ENCODE measurements at regions not wholly inside any gene's neighbourhood (a gene's known extent, or its start where the extent isn't known, plus 50 kb on each side); places are given as distances from the start of the nearest gene placed in this dataset.

DNA sequence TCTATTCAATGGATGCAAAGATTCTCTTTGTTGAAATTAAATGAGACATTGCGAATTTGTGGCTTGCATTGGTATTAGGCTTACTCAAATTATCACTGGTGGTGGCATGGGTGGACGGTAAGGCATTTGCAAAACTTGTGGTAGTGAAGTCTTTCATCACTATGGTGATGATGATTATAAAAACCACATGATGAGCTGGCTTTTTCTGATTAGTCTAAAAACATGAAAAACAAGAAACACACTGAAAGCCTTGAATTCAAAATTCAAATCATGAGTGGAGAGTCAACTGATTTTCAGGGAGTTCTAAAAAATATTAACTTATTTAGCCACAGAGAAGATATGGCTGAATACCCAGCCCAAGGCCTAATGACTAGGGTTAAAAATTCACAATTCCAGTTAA lies 99.8 kb upstream of the HGF start:
- H3K9me3 ChIP-seq: no peaks in the 10 kb centered on the region
- DNase-seq (ENCODE audit: low read depth in 1 of 2, low spot score in 1 of 2): no peak
- ChIA-PET CTCF (no interaction called here), POLR2A (no interaction called here)
- no peak overlapping the region for H3K4me2 ChIP-seq
- no peak for ATAC-seq
- TF ChIP-seq JUNB (IDR thresholded peaks at IDR 0.05) (no peak), SREBF2 (IDR thresholded peaks at IDR 0.05) (no peak), CHD4 (IDR thresholded peaks at IDR 0.05; ENCODE audit: borderline replicate concordance) (no peak), MAZ (IDR thresholded peaks at IDR 0.05; ENCODE audit: borderline replicate concordance, low read depth, low read length) (no peak), ZFP36 (IDR thresholded peaks at IDR 0.05; ENCODE audit: borderline replicate concordance, partially characterized antibody) (no peak), ESRRA (IDR thresholded peaks at IDR 0.05; ENCODE audit: borderline replicate concordance, low read length) (no peak)
- TF ChIP-seq, protein P1, sequence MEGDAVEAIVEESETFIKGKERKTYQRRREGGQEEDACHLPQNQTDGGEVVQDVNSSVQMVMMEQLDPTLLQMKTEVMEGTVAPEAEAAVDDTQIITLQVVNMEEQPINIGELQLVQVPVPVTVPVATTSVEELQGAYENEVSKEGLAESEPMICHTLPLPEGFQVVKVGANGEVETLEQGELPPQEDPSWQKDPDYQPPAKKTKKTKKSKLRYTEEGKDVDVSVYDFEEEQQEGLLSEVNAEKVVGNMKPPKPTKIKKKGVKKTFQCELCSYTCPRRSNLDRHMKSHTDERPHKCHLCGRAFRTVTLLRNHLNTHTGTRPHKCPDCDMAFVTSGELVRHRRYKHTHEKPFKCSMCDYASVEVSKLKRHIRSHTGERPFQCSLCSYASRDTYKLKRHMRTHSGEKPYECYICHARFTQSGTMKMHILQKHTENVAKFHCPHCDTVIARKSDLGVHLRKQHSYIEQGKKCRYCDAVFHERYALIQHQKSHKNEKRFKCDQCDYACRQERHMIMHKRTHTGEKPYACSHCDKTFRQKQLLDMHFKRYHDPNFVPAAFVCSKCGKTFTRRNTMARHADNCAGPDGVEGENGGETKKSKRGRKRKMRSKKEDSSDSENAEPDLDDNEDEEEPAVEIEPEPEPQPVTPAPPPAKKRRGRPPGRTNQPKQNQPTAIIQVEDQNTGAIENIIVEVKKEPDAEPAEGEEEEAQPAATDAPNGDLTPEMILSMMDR (IDR thresholded peaks at IDR 0.05): no peak
- TF ChIP-seq, protein P2, sequence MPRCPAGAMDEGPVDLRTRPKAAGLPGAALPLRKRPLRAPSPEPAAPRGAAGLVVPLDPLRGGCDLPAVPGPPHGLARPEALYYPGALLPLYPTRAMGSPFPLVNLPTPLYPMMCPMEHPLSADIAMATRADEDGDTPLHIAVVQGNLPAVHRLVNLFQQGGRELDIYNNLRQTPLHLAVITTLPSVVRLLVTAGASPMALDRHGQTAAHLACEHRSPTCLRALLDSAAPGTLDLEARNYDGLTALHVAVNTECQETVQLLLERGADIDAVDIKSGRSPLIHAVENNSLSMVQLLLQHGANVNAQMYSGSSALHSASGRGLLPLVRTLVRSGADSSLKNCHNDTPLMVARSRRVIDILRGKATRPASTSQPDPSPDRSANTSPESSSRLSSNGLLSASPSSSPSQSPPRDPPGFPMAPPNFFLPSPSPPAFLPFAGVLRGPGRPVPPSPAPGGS (IDR thresholded peaks at IDR 0.05): no peak
- no peak for FAIRE-seq
- no peak overlapping the region for H3K4me3 ChIP-seq
- no peak overlapping the region for H3K27ac ChIP-seq
- 74% methylated on average over 2 of the region's 2 CpGs for WGBS (ENCODE audit: missing lambda C conversion rate)
- H3K4me1 ChIP-seq: no peaks in the 10 kb centered on the region

DNA sequence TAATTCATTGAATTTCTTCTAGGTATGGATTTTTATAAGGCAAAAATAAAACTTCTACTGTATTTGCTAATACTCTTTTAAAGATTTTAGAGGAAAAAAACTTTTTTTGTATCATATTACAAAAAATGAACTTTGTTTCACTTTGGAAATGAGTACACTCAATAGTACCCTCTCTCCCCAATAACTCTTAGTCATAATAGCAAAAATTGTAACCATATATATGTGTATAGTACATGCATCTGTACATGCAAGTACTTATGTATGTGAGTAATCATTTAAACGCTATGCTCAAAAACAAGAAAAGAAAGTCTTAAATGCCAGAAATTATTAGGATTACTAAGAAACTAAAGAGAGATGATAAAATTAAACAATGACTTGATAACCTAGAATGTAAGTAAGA lies 95.9 kb upstream of the HGF start:
- no peak overlapping the region for H3K27ac ChIP-seq
- TF ChIP-seq HOXB5 (CRISPR knock-in tag; IDR thresholded peaks at IDR 0.05) (no peak), HEYL (CRISPR knock-in tag; IDR thresholded peaks at IDR 0.05) (no peak), CHD2 (IDR thresholded peaks at IDR 0.05; ENCODE audit: low read length, partially characterized antibody) (no peak), RAD21 (conservative IDR thresholded peaks at IDR 0.05 in 1 of 2, IDR thresholded peaks at IDR 0.05 in 1 of 2) (no peak), RARB (CRISPR knock-in tag; IDR thresholded peaks at IDR 0.05) (no peak), HOXA7 (CRISPR knock-in tag; IDR thresholded peaks at IDR 0.05) (no peak), EHMT2 (IDR thresholded peaks at IDR 0.05; ENCODE audit: low read depth) (no peak), MAZ (IDR thresholded peaks at IDR 0.05; ENCODE audit: borderline replicate concordance, low read depth, low read length) (no peak), HDAC2 (IDR thresholded peaks at IDR 0.05) (no peak), ZC3H11A (IDR thresholded peaks at IDR 0.05) (no peak), RFX5 (IDR thresholded peaks at IDR 0.05) (no peak), ZNF302 (CRISPR knock-in tag; IDR thresholded peaks at IDR 0.05) (no peak), CBX8 (IDR thresholded peaks at IDR 0.05) (no peak)
- TF ChIP-seq, protein P2 (IDR thresholded peaks at IDR 0.05): no peak
- H3K9me3 ChIP-seq: no peaks in the 10 kb centered on the region
- no peak overlapping the region for H3K4me2 ChIP-seq
- ATAC-seq (no peak), FAIRE-seq (no peak), DNase-seq (ENCODE audit: low read depth in 1 of 2, low spot score in 1 of 2) (no peak)
- WGBS (ENCODE audit: missing lambda C conversion rate): 83% methylated on average over 1 of the region's 1 CpG
- ChIA-PET CTCF (no interaction called here), POLR2A (no interaction called here)
- H3K4me1 ChIP-seq: no peaks in the 10 kb centered on the region
- H3K4me3 ChIP-seq: no peak overlapping the region

DNA sequence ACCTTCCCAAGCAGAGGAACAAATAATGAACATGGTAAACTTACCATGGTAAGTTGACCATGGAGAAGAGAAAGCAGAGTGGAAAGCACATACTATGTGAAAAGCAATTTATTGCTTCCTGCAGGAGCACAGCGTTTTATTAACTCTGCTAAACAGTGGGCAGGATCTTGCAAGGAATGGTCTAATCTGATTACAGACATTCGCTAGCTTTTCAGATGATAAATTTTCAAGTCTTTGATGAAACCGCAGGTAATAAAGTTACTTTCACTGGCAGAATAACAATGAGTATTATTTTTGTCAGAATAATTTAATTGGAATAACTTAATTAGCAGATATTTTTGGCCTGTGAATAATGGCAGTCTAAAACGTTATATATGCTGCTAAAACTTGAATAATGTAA lies 89.6 kb upstream of the HGF start:
- Histone ChIP-seq H3K4me3 (no peak overlapping the region), H3K4me1 (0 out of 3 replicates have a peak, but pooled peaks cover 3% of the 10 kb centered on the region), H3K9me3 (no peaks in the 10 kb centered on the region), H3K4me2 (no peak overlapping the region), H3K27ac (no peak overlapping the region)
- DNase-seq (ENCODE audit: low read depth in 1 of 2, low spot score in 1 of 2): no peak
- ChIA-PET POLR2A (no interaction called here), CTCF (no interaction called here)
- WGBS (ENCODE audit: missing lambda C conversion rate): 79% methylated on average over 4 of the region's 4 CpGs
- no peak for TF ChIP-seq MYC (IDR thresholded peaks at IDR 0.05; ENCODE audit: borderline replicate concordance, low read length)
- TF ChIP-seq, protein P2 (IDR thresholded peaks at IDR 0.05): no peak
- no peak for TF ChIP-seq EHMT2 (IDR thresholded peaks at IDR 0.05; ENCODE audit: low read depth)
- no peak for TF ChIP-seq ZFP36 (IDR thresholded peaks at IDR 0.05; ENCODE audit: borderline replicate concordance, partially characterized antibody)
- TF ChIP-seq, protein P3, sequence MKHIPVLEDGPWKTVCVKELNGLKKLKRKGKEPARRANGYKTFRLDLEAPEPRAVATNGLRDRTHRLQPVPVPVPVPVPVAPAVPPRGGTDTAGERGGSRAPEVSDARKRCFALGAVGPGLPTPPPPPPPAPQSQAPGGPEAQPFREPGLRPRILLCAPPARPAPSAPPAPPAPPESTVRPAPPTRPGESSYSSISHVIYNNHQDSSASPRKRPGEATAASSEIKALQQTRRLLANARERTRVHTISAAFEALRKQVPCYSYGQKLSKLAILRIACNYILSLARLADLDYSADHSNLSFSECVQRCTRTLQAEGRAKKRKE (CRISPR knock-in tag; IDR thresholded peaks at IDR 0.05; ENCODE audit: low read depth): no peak
- TF ChIP-seq HDAC2 (IDR thresholded peaks at IDR 0.05): no peak
- no peak for TF ChIP-seq JUN (IDR thresholded peaks at IDR 0.05)
- TF ChIP-seq POLR2A (IDR thresholded peaks at IDR 0.05; ENCODE audit: low read length): no peak
- TF ChIP-seq MAFK (IDR thresholded peaks at IDR 0.05; ENCODE audit: partially characterized antibody): no peak
- no peak for ATAC-seq
- FAIRE-seq: no peak

Data from A549 (cell line).